Ovary (tissue), 3 donors: ENCODE measurements at regions not wholly inside any gene's neighbourhood (a gene's known extent, or its start where the extent isn't known, plus 50 kb on each side); places are given as distances from the start of the nearest gene placed in this dataset.

Experiments used
- CTCF ChIP-seq, 3 donors: fragments of 450-650 bp in 2 of 3; fragments of 200-600 bp in 1 of 3; IDR thresholded peaks; one replicate each; pipeline versions ENCODE4 v1.5.1 to v1.8.0; 2016 to 2022; ENCODE audit warnings: antibody characterized with exemption in 3 of 3, mild to moderate bottlenecking in 1 of 3
- POLR2A ChIP-seq: fragments of 450-650 bp; IDR thresholded peaks from one replicate; pipeline ENCODE4 v1.6.1; 2017; ENCODE audit warnings: antibody characterized with exemption, mild to moderate bottlenecking, moderate library complexity
- donor health status: DM: no; HTN: no; CAD: no.

- TF ChIP-seq CTCF (IDR thresholded peaks at IDR 0.05) (no peak), POLR2A (no peak)
Observed at GRCh38 chr6:22755605-22756004, 186.2 kb downstream of the HDGFL1 start.
